ENCODE measurements at regions not wholly inside any gene's neighbourhood (a gene's known extent, or its start where the extent isn't known, plus 50 kb on each side); places are given as distances from the start of the nearest gene placed in this dataset.

DNA sequence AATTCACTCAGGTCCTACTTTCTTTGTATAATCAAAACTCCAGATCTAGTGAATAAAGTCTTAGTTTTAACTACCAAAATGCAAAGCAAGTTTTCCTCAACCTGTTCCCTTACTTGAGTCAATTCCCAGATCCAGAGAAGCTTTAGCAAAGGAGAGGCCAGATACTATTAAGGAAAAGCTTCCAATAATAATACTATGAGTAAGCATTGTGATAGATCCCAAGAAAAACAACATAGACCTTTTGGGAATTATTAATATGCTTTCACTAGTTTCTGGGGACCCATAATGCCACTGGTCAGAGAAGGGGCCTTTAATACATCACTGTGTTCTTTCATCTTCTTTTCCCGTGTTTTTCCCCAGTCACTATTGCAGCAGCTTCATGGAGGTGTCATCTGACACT is 339.9 kb upstream of the CDIN1 start:
- no TSS peak for BruUV-seq (replicated peaks)
- Histone ChIP-seq H3K9me3 (ENCODE audit: control insufficient read depth in 1 of 2, insufficient read depth in 1 of 2, low read depth in 1 of 2, low read length in 2 of 2) (no peaks in the 10 kb centered on the region), H3K79me2 (ENCODE audit: insufficient read depth, low read length) (no peaks in the 10 kb centered on the region), H3K9me2 (ENCODE audit: insufficient read depth) (no peaks in the 10 kb centered on the region), H2AFZ (ENCODE audit: low read depth, low read length, poor library complexity, severe bottlenecking) (no peak overlapping the region), H3K9ac (ENCODE audit: low read length) (no peak overlapping the region), H3K4me1 (ENCODE audit: control insufficient read depth in 1 of 2, insufficient read depth in 2 of 2, low read length in 2 of 2) (no peaks in the 10 kb centered on the region), H3K4me2 (ENCODE audit: low read length) (no peak overlapping the region), H3K4me3 (replicated peaks in 1 of 2; ENCODE audit: low read depth in 1 of 2, low read length in 2 of 2) (no peak overlapping the region), H3K27me3 (ENCODE audit: insufficient read depth, low read length) (no peaks in the 10 kb centered on the region), H3K27ac (ENCODE audit: low read depth, low read length) (no peak overlapping the region), H4K20me1 (ENCODE audit: insufficient read depth) (no peaks in the 10 kb centered on the region), H3K36me3 (ENCODE audit: control insufficient read depth in 1 of 2, insufficient read depth in 2 of 2, low read length in 2 of 2) (no peaks in the 10 kb centered on the region)
- ChIA-PET CTCF (no interaction called here), RAD21 (ENCODE audit: low non-redundant PET in 1 of 2, low total read pairs in 2 of 2, uncharacterized antibody in 2 of 2, unreplicated experiment in 2 of 2) (no interaction called here), POLR2A (no interaction called here)
- DNase-seq (ENCODE audit: low read depth, low spot score): no peak
- intact Hi-C loops (cut with micrococcal nuclease): no loop called here
- no peak for ATAC-seq
- TF ChIP-seq JUND (IDR thresholded peaks at IDR 0.05): no peak
- no peak for TF ChIP-seq ELF1 (IDR thresholded peaks at IDR 0.05; ENCODE audit: borderline replicate concordance, low read depth)
- no peak for TF ChIP-seq POLR2A (IDR thresholded peaks at IDR 0.05; ENCODE audit: borderline replicate concordance, extremely low read depth, insufficient read depth, insufficient read length)
- no peak for TF ChIP-seq FOSL1 (IDR thresholded peaks at IDR 0.05; ENCODE audit: low read depth)

DNA sequence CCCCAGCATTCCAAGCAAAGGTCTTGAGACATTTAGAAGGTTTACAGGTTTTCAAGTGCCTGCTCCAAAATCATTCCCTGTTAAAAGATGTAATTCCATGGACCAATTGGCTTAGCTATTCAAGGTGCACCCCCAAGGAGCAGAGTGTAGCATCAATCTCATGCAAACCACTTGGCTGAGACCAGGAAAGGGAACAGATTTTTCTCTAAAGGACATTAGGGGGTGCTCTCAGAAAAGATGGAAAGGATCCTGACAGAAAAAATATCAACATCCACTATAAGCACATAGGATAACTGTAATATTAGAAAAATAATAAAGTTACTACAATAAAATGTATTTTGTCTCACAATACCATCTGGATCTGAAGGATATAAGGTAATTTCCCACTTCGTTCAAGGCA is 328.0 kb upstream of the CDIN1 start:
- intact Hi-C loops (cut with micrococcal nuclease): no loop called here
- Histone ChIP-seq H3K36me3 (ENCODE audit: control insufficient read depth in 1 of 2, insufficient read depth in 2 of 2, low read length in 2 of 2) (no peaks in the 10 kb centered on the region), H3K4me1 (ENCODE audit: control insufficient read depth in 1 of 2, insufficient read depth in 2 of 2, low read length in 2 of 2) (no peaks in the 10 kb centered on the region), H4K20me1 (ENCODE audit: insufficient read depth) (no peaks in the 10 kb centered on the region), H3K27me3 (ENCODE audit: insufficient read depth, low read length) (no peaks in the 10 kb centered on the region), H3K79me2 (ENCODE audit: insufficient read depth, low read length) (no peaks in the 10 kb centered on the region), H3K9me2 (ENCODE audit: insufficient read depth) (no peaks in the 10 kb centered on the region), H3K9ac (ENCODE audit: low read length) (no peak overlapping the region), H2AFZ (ENCODE audit: low read depth, low read length, poor library complexity, severe bottlenecking) (no peak overlapping the region), H3K4me2 (ENCODE audit: low read length) (no peak overlapping the region), H3K27ac (ENCODE audit: low read depth, low read length) (no peak overlapping the region), H3K9me3 (ENCODE audit: control insufficient read depth in 1 of 2, insufficient read depth in 1 of 2, low read depth in 1 of 2, low read length in 2 of 2) (no peaks in the 10 kb centered on the region), H3K4me3 (replicated peaks in 1 of 2; ENCODE audit: low read depth in 1 of 2, low read length in 2 of 2) (no peak overlapping the region)
- no TSS peak for BruUV-seq (replicated peaks)
- ChIA-PET CTCF (no interaction called here), RAD21 (ENCODE audit: low non-redundant PET in 1 of 2, low total read pairs in 2 of 2, uncharacterized antibody in 2 of 2, unreplicated experiment in 2 of 2) (no interaction called here), POLR2A (no interaction called here)
- ATAC-seq: no peak
- TF ChIP-seq CEBPB (IDR thresholded peaks at IDR 0.05; ENCODE audit: low read depth): no peak
- TF ChIP-seq RAD21 (IDR thresholded peaks at IDR 0.05; ENCODE audit: low read depth): peak; percentile 21; the same call in 1 of the 2 replicates
- TF ChIP-seq SP1 (IDR thresholded peaks at IDR 0.05; ENCODE audit: low read depth): no peak
- no peak for TF ChIP-seq EZH2 (IDR thresholded peaks at IDR 0.05)
- DNase-seq (ENCODE audit: low read depth, low spot score): no peak

Measured in HCT116 (cell line).